ENCODE measurements at regions not wholly inside any gene's neighbourhood (a gene's known extent, or its start where the extent isn't known, plus 50 kb on each side); places are given as distances from the start of the nearest gene placed in this dataset.

DNA sequence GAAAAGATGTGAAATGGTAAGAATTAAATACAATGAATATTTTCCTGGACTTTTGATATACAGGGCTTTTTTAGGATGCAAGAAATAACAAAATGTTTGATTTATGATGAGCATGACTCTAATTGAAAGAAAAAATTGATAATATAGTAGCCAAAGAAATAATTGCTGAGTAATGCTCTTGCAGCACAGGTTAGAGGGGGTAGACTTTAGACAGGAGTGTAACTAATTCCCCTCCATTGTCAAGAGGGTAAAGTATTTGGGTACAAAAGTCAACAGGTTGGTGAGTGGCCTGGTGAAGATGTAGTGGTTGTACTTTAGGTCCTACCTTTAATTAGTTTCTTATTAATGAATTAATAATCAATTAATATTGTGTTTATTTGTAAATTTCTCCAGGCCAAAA, 912.3 kb downstream of the KCNJ2 start:
- Histone ChIP-seq H3K4me1 (ENCODE audit: control insufficient read depth in 2 of 2, insufficient read depth in 2 of 2, low read length in 2 of 2) (no peaks in the 10 kb centered on the region), H3K79me2 (ENCODE audit: control insufficient read depth, insufficient read depth, low read length) (no peaks in the 10 kb centered on the region), H3K4me2 (replicated peaks; ENCODE audit: low read depth, low read length, poor library complexity, severe bottlenecking) (no peak overlapping the region), H3K4me3 (ENCODE audit: control extremely low read depth in 1 of 5, extremely low read depth in 1 of 5, insufficient read depth in 1 of 5, low read depth in 2 of 5, low read length in 4 of 5) (no peak overlapping the region), H3K9me3 (ENCODE audit: control extremely low read depth in 1 of 3, control insufficient read depth in 2 of 3, insufficient read depth in 1 of 3, low read length in 2 of 3) (no peaks in the 10 kb centered on the region), H3K27ac (ENCODE audit: low read length in 2 of 2) (no peak overlapping the region), H2AFZ (ENCODE audit: insufficient read depth, low read depth, low read length, poor library complexity, severe bottlenecking) (no peak overlapping the region), H3K36me3 (replicated peaks in 1 of 2; ENCODE audit: control extremely low read depth in 1 of 2, control insufficient read depth in 1 of 2, extremely low read depth in 1 of 2, insufficient read depth in 2 of 2, low read length in 1 of 2) (no peaks in the 10 kb centered on the region), H3K27me3 (replicated peaks in 1 of 4; ENCODE audit: control extremely low read depth in 1 of 4, control insufficient read depth in 3 of 4, insufficient read depth in 4 of 4, low read length in 3 of 4) (no peaks in the 10 kb centered on the region), H3K9ac (ENCODE audit: low read length) (no peak overlapping the region), H4K20me1 (ENCODE audit: control insufficient read depth, insufficient read depth, low read length, poor library complexity, severe bottlenecking) (no peaks in the 10 kb centered on the region)
- intact Hi-C loops (cut with micrococcal nuclease): no loop called here
- no peak for ATAC-seq (ENCODE audit: low read depth)
- H3K9me3 Mint-ChIP-seq (ENCODE audit: insufficient read depth): peaks cover 3% of the 10 kb centered on the region
- H3K4me1 Mint-ChIP-seq: no peaks in the 10 kb centered on the region
- H3K27me3 Mint-ChIP-seq: no peaks in the 10 kb centered on the region
- H3K4me3 Mint-ChIP-seq: no peak overlapping the region
- ChIA-PET POLR2A (no interaction called here), CTCF (no interaction called here)
- no peak overlapping the region for H3K27ac Mint-ChIP-seq
- no peak for TF ChIP-seq EZH2 (IDR thresholded peaks at IDR 0.05; ENCODE audit: borderline replicate concordance, insufficient read depth, low read depth, low read length, poor library complexity, severe bottlenecking)
- TF ChIP-seq, protein P1, sequence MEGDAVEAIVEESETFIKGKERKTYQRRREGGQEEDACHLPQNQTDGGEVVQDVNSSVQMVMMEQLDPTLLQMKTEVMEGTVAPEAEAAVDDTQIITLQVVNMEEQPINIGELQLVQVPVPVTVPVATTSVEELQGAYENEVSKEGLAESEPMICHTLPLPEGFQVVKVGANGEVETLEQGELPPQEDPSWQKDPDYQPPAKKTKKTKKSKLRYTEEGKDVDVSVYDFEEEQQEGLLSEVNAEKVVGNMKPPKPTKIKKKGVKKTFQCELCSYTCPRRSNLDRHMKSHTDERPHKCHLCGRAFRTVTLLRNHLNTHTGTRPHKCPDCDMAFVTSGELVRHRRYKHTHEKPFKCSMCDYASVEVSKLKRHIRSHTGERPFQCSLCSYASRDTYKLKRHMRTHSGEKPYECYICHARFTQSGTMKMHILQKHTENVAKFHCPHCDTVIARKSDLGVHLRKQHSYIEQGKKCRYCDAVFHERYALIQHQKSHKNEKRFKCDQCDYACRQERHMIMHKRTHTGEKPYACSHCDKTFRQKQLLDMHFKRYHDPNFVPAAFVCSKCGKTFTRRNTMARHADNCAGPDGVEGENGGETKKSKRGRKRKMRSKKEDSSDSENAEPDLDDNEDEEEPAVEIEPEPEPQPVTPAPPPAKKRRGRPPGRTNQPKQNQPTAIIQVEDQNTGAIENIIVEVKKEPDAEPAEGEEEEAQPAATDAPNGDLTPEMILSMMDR (IDR thresholded peaks at IDR 0.05): no peak
- DNase-seq: no peak

DNA sequence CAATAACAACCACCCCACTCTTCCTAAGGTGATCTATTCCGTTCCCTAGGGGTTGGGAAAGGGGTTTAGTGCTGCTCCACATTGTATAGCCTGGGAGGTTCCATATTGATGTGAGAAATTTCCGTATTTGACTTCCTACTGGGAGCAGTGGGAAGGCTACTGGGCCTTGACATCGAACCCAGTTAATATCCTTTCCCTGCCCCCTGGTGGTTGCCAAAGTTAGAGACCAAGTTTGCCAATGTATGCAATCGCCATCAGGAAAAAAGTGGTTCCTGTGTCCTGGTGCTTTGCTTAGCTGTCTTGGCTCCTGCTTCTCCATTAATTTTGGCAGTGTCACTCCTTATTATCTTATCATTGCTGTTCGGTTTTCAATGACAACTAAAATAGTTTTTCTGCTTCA, 914.9 kb downstream of the KCNJ2 start:
- Mint-ChIP-seq H3K27ac (no peak overlapping the region), H3K9me3 (ENCODE audit: insufficient read depth) (peaks cover 3% of the 10 kb centered on the region), H3K4me3 (no peak overlapping the region), H3K4me1 (no peaks in the 10 kb centered on the region), H3K27me3 (no peaks in the 10 kb centered on the region)
- Histone ChIP-seq H2AFZ (ENCODE audit: insufficient read depth, low read depth, low read length, poor library complexity, severe bottlenecking) (no peak overlapping the region), H3K4me2 (replicated peaks; ENCODE audit: low read depth, low read length, poor library complexity, severe bottlenecking) (no peak overlapping the region), H3K4me3 (ENCODE audit: control extremely low read depth in 1 of 5, extremely low read depth in 1 of 5, insufficient read depth in 1 of 5, low read depth in 2 of 5, low read length in 4 of 5) (no peak overlapping the region), H3K9me3 (ENCODE audit: control extremely low read depth in 1 of 3, control insufficient read depth in 2 of 3, insufficient read depth in 1 of 3, low read length in 2 of 3) (no peaks in the 10 kb centered on the region), H3K27me3 (replicated peaks in 1 of 4; ENCODE audit: control extremely low read depth in 1 of 4, control insufficient read depth in 3 of 4, insufficient read depth in 4 of 4, low read length in 3 of 4) (no peaks in the 10 kb centered on the region), H3K36me3 (replicated peaks in 1 of 2; ENCODE audit: control extremely low read depth in 1 of 2, control insufficient read depth in 1 of 2, extremely low read depth in 1 of 2, insufficient read depth in 2 of 2, low read length in 1 of 2) (no peaks in the 10 kb centered on the region), H3K9ac (ENCODE audit: low read length) (no peak overlapping the region), H3K79me2 (ENCODE audit: control insufficient read depth, insufficient read depth, low read length) (no peaks in the 10 kb centered on the region), H4K20me1 (ENCODE audit: control insufficient read depth, insufficient read depth, low read length, poor library complexity, severe bottlenecking) (no peaks in the 10 kb centered on the region), H3K27ac (ENCODE audit: low read length in 2 of 2) (no peak overlapping the region), H3K4me1 (ENCODE audit: control insufficient read depth in 2 of 2, insufficient read depth in 2 of 2, low read length in 2 of 2) (no peaks in the 10 kb centered on the region)
- CTCF ChIA-PET: no interaction called here
- DNase-seq (no peak), ATAC-seq (ENCODE audit: low read depth) (no peak)
- POLR2A ChIA-PET: no interaction called here
- 45% methylated on average over 3 of the region's 5 CpGs for WGBS (ENCODE audit: insufficient coverage)
- intact Hi-C loops (cut with micrococcal nuclease): no loop called here
- TF ChIP-seq, protein P1 (IDR thresholded peaks at IDR 0.05): no peak
- no peak for TF ChIP-seq EZH2 (IDR thresholded peaks at IDR 0.05; ENCODE audit: borderline replicate concordance, insufficient read depth, low read depth, low read length, poor library complexity, severe bottlenecking)

Data from B cell (primary cell).